ENCODE measurements at regions not wholly inside any gene's neighbourhood (a gene's known extent, or its start where the extent isn't known, plus 50 kb on each side); places are given as distances from the start of the nearest gene placed in this dataset.
"Not testable (repeated sequence)": the region's sequence is repeated elsewhere in the genome, so short reads cannot be mapped to it uniquely, and the experiment has no call there.

GRCh38 chr4:132056496-132056895 lies 1092.6 kb upstream of the PCDH10 start:
- no peaks in the 10 kb centered on the region for H3K27me3 Mint-ChIP-seq
- ATAC-seq (no peak), DNase-seq (no peak)
- no peaks in the 10 kb centered on the region for H3K36me3 Mint-ChIP-seq
- H3K4me3 Mint-ChIP-seq = no peak overlapping the region
- H3K4me1 Mint-ChIP-seq = no peaks in the 10 kb centered on the region
- CTCF ChIA-PET = no interaction called here
- H3K27ac Mint-ChIP-seq = no peak overlapping the region
- H3K9me3 Mint-ChIP-seq (ENCODE audit: low read depth) = peaks cover 4% of the 10 kb centered on the region

- no peak overlapping the region for H3K27ac Mint-ChIP-seq
- no peaks in the 10 kb centered on the region for H3K36me3 Mint-ChIP-seq
- no peak for DNase-seq
- H3K27me3 Mint-ChIP-seq = no peaks in the 10 kb centered on the region
- H3K4me3 Mint-ChIP-seq = no peak overlapping the region
- CTCF ChIA-PET = no interaction called here
- peaks cover 4% of the 10 kb centered on the region for H3K9me3 Mint-ChIP-seq (ENCODE audit: low read depth)
- H3K4me1 Mint-ChIP-seq = no peaks in the 10 kb centered on the region
- ATAC-seq = no peak
Observed at GRCh38 chr4:132059227-132059626, 1089.9 kb upstream of the PCDH10 start.

GRCh38 chr4:132062611-132063239 lies 1086.4 kb upstream of the PCDH10 start:
- CTCF ChIA-PET = no interaction called here
- no peak overlapping the region for H3K27ac Mint-ChIP-seq
- no peaks in the 10 kb centered on the region for H3K4me1 Mint-ChIP-seq
- no peaks in the 10 kb centered on the region for H3K27me3 Mint-ChIP-seq
- H3K36me3 Mint-ChIP-seq = no peaks in the 10 kb centered on the region
- H3K9me3 Mint-ChIP-seq (ENCODE audit: low read depth) = peaks cover 4% of the 10 kb centered on the region
- no peak for ATAC-seq
- DNase-seq = no peak
- no peak overlapping the region for H3K4me3 Mint-ChIP-seq

- DNase-seq (no peak), ATAC-seq (no peak)
- CTCF ChIA-PET = no interaction called here
- no peak overlapping the region for H3K4me3 Mint-ChIP-seq
- peaks cover 4% of the 10 kb centered on the region for H3K9me3 Mint-ChIP-seq (ENCODE audit: low read depth)
- H3K36me3 Mint-ChIP-seq = no peaks in the 10 kb centered on the region
- H3K27me3 Mint-ChIP-seq = no peaks in the 10 kb centered on the region
- H3K27ac Mint-ChIP-seq = no peak overlapping the region
- H3K4me1 Mint-ChIP-seq = no peaks in the 10 kb centered on the region
Observed at GRCh38 chr4:132063829-132064228, 1085.3 kb upstream of the PCDH10 start.

GRCh38 chr4:132065940-132066495 lies 1083.1 kb upstream of the PCDH10 start:
- no peak for ATAC-seq

GRCh38 chr4:132071815-132072214 lies 1077.3 kb upstream of the PCDH10 start:
- no peaks in the 10 kb centered on the region for H3K9me3 Mint-ChIP-seq (ENCODE audit: low read depth)
- no peak overlapping the region for H3K27ac Mint-ChIP-seq
- H3K36me3 Mint-ChIP-seq = no peaks in the 10 kb centered on the region
- DNase-seq (no peak), ATAC-seq (no peak)
- CTCF ChIA-PET = no interaction called here
- no peaks in the 10 kb centered on the region for H3K4me1 Mint-ChIP-seq
- H3K27me3 Mint-ChIP-seq = no peaks in the 10 kb centered on the region
- no peak overlapping the region for H3K4me3 Mint-ChIP-seq

More at GRCh38 chr4:132065940-132066495, 1083.1 kb upstream of the PCDH10 start:
- DNase-seq = no peak
- CTCF ChIA-PET = no interaction called here
- Mint-ChIP-seq H3K4me3 (no peak overlapping the region), H3K27ac (no peak overlapping the region), H3K27me3 (no peaks in the 10 kb centered on the region), H3K36me3 (no peaks in the 10 kb centered on the region), H3K4me1 (no peaks in the 10 kb centered on the region), H3K9me3 (ENCODE audit: low read depth) (no peaks in the 10 kb centered on the region)

GRCh38 chr4:132076829-132077228 lies 1072.3 kb upstream of the PCDH10 start:
- H3K9me3 Mint-ChIP-seq (ENCODE audit: low read depth) = no peaks in the 10 kb centered on the region
- CTCF ChIA-PET = no interaction called here
- no peak overlapping the region for H3K4me3 Mint-ChIP-seq
- H3K27ac Mint-ChIP-seq = no peak overlapping the region
- no peaks in the 10 kb centered on the region for H3K4me1 Mint-ChIP-seq
- no peaks in the 10 kb centered on the region for H3K27me3 Mint-ChIP-seq
- H3K36me3 Mint-ChIP-seq = no peaks in the 10 kb centered on the region
- ATAC-seq (no peak), DNase-seq (no peak)

- H3K9me3 Mint-ChIP-seq (ENCODE audit: low read depth) = peaks cover 9% of the 10 kb centered on the region
- H3K4me3 Mint-ChIP-seq = no peak overlapping the region
- H3K27ac Mint-ChIP-seq = no peak overlapping the region
- ATAC-seq (no peak), DNase-seq (no peak)
- CTCF ChIA-PET = no interaction called here
- no peaks in the 10 kb centered on the region for H3K27me3 Mint-ChIP-seq
- no peaks in the 10 kb centered on the region for H3K4me1 Mint-ChIP-seq
- H3K36me3 Mint-ChIP-seq = no peaks in the 10 kb centered on the region
Observed at GRCh38 chr4:132085105-132085504, 1064.0 kb upstream of the PCDH10 start.

- ATAC-seq = no peak
- CTCF ChIA-PET = no interaction called here
- H3K36me3 Mint-ChIP-seq = no peaks in the 10 kb centered on the region
Observed at GRCh38 chr4:132094017-132094416, 1055.1 kb upstream of the PCDH10 start.

GRCh38 chr4:132097041-132097440 lies 1052.1 kb upstream of the PCDH10 start:
- ATAC-seq (no peak), DNase-seq (no peak)
- Mint-ChIP-seq H3K4me1 (no peaks in the 10 kb centered on the region), H3K27me3 (no peaks in the 10 kb centered on the region), H3K27ac (no peak overlapping the region), H3K4me3 (no peak overlapping the region), H3K36me3 (no peaks in the 10 kb centered on the region), H3K9me3 (ENCODE audit: low read depth) (no peaks in the 10 kb centered on the region)
- CTCF ChIA-PET = no interaction called here

More at GRCh38 chr4:132094017-132094416, 1055.1 kb upstream of the PCDH10 start:
- no peak overlapping the region for H3K4me3 Mint-ChIP-seq
- H3K27me3 Mint-ChIP-seq = no peaks in the 10 kb centered on the region
- H3K9me3 Mint-ChIP-seq (ENCODE audit: low read depth) = peaks cover 4% of the 10 kb centered on the region
- DNase-seq = no peak
- no peaks in the 10 kb centered on the region for H3K4me1 Mint-ChIP-seq
- no peak overlapping the region for H3K27ac Mint-ChIP-seq

- Mint-ChIP-seq H3K27me3 (no peaks in the 10 kb centered on the region), H3K27ac (no peak overlapping the region), H3K36me3 (no peaks in the 10 kb centered on the region), H3K4me3 (no peak overlapping the region), H3K4me1 (no peaks in the 10 kb centered on the region), H3K9me3 (ENCODE audit: low read depth) (peaks cover 2% of the 10 kb centered on the region)
- CTCF ChIA-PET = no interaction called here
- ATAC-seq (no peak), DNase-seq (no peak)
Observed at GRCh38 chr4:132101526-132101925, 1047.6 kb upstream of the PCDH10 start.

GRCh38 chr4:132108784-132109183 lies 1040.3 kb upstream of the PCDH10 start:
- no peak overlapping the region for H3K27ac Mint-ChIP-seq
- CTCF ChIA-PET = no interaction called here
- H3K36me3 Mint-ChIP-seq = no peaks in the 10 kb centered on the region
- no peaks in the 10 kb centered on the region for H3K9me3 Mint-ChIP-seq (ENCODE audit: low read depth)
- H3K27me3 Mint-ChIP-seq = no peaks in the 10 kb centered on the region
- ATAC-seq = no peak
- no peak overlapping the region for H3K4me3 Mint-ChIP-seq
- no peak for DNase-seq
- no peaks in the 10 kb centered on the region for H3K4me1 Mint-ChIP-seq

- Mint-ChIP-seq H3K4me3 (no peak overlapping the region), H3K4me1 (no peaks in the 10 kb centered on the region), H3K36me3 (no peaks in the 10 kb centered on the region), H3K27ac (no peak overlapping the region), H3K9me3 (ENCODE audit: low read depth) (peaks cover 4% of the 10 kb centered on the region), H3K27me3 (no peaks in the 10 kb centered on the region)
- ATAC-seq (no peak), DNase-seq (no peak)
- CTCF ChIA-PET = no interaction called here
Observed at GRCh38 chr4:132114885-132115284, 1034.2 kb upstream of the PCDH10 start.

- H3K27ac Mint-ChIP-seq, CTCF ChIA-PET, H3K36me3 Mint-ChIP-seq, H3K4me1 Mint-ChIP-seq, ATAC-seq, DNase-seq, H3K27me3 Mint-ChIP-seq, H3K4me3 Mint-ChIP-seq: not testable (repeated sequence)
- peaks cover 16% of the 10 kb centered on the region for H3K9me3 Mint-ChIP-seq (ENCODE audit: low read depth)
Observed at GRCh38 chr4:132122741-132123140, 1026.4 kb upstream of the PCDH10 start.
